ENCODE measurements at regions not wholly inside any gene's neighbourhood (a gene's known extent, or its start where the extent isn't known, plus 50 kb on each side); places are given as distances from the start of the nearest gene placed in this dataset.
A peak's percentile ranks its signal among the peaks of the same experiment; 100 is the strongest.

DNA sequence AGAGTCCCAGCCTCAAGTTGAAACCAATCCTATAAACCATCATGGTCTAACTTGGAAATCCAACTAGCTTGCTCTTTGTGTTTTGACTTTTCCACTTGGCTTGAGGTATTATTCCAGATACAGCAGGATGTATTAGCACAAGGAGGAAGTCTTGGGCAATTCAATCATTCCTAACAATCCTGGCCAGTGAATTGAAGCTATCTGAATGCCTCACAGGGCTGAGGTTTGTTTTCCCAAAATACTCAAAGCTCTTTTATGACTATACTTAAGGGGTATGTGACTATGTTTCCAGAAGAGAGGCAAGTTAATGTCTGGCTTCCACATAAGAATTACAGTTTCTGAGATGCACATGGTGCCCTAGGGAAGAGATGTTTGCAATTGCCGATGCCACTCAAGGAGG is 66.8 kb upstream of the SH3RF1 start:
- H4K91ac ChIP-seq (ENCODE audit: insufficient read depth, low read depth, low read length): peak overlapping the region; percentile 88
- no CpG with 5 or more reads among the region's 1 CpG for WGBS, 2 experiments (ENCODE audit: extremely low coverage in 2 of 2, insufficient read length in 1 of 2)
- H3K9me3 ChIP-seq (ENCODE audit: control insufficient read depth, insufficient read depth, low read length): no peaks in the 10 kb centered on the region
- peak overlapping the region; percentile 26 for H2AFZ ChIP-seq (replicated peaks; ENCODE audit: low read length, poor library complexity)
- H3K56ac ChIP-seq (ENCODE audit: extremely low read depth, insufficient read depth, low read length): peak overlapping the region; percentile 83
- ChIA-PET POLR2A (ENCODE audit: unreplicated experiment) (interaction anchor here (0.5 kb wide), 1 partner anchor 121 kb away, joined by 3 read pairs; no protein-coding TSS in a partner anchor), CTCF (interaction anchor here (0.9 to 1.0 kb wide), 2 partner anchors 16 to 20 kb away, joined by 4 read pairs; no protein-coding TSS in a partner anchor)
- H3K9ac ChIP-seq (ENCODE audit: low read depth, low read length): no peak overlapping the region
- peak overlapping the region; percentile 98 for H2BK120ac ChIP-seq (ENCODE audit: low read depth, low read length)
- H3K4me3 ChIP-seq (ENCODE audit: insufficient read depth, low read depth, low read length): no peak overlapping the region
- H2BK15ac ChIP-seq (ENCODE audit: low read depth, low read length): peak overlapping the region; percentile 91; the same call in 2 of the 3 replicates
- peak overlapping the region; percentile 97 for H3K18ac ChIP-seq (ENCODE audit: low read depth, low read length)
- peak overlapping the region; percentile 99 for H2BK20ac ChIP-seq (ENCODE audit: low read depth, low read length)
- dilution Hi-C loops (cut with HindIII; ENCODE audit: low sequenced_read_pairs, unreplicated experiment) (no loop called here), intact Hi-C loops (cut with micrococcal nuclease) (no loop called here), in situ Hi-C loops (cut with MboI; ENCODE audit: low sequenced_read_pairs) (no loop called here)
- H4K5ac ChIP-seq (ENCODE audit: low read depth, low read length): peak overlapping the region; percentile 77; the same call in 1 of the 2 replicates
- TF ChIP-seq CTCF (conservative IDR thresholded peaks at IDR 0.05; ENCODE audit: low read depth, low read length): no peak
- no peak for TF ChIP-seq RFX5 (IDR thresholded peaks at IDR 0.05; ENCODE audit: low read depth, low read length)
- TF ChIP-seq RCOR1 (IDR thresholded peaks at IDR 0.05; ENCODE audit: insufficient replicate concordance, low read length): peak; percentile 67
- TF ChIP-seq FOS (IDR thresholded peaks at IDR 0.05; ENCODE audit: low read depth, low read length): peak; percentile 44; the same call in 1 of the 2 replicates
- no peak for TF ChIP-seq MAFK (IDR thresholded peaks at IDR 0.05; ENCODE audit: low read depth, low read length)
- TF ChIP-seq, protein P1, sequence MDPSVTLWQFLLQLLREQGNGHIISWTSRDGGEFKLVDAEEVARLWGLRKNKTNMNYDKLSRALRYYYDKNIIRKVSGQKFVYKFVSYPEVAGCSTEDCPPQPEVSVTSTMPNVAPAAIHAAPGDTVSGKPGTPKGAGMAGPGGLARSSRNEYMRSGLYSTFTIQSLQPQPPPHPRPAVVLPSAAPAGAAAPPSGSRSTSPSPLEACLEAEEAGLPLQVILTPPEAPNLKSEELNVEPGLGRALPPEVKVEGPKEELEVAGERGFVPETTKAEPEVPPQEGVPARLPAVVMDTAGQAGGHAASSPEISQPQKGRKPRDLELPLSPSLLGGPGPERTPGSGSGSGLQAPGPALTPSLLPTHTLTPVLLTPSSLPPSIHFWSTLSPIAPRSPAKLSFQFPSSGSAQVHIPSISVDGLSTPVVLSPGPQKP (IDR thresholded peaks at IDR 0.05; ENCODE audit: borderline replicate concordance, low read depth, low read length): no peak
- no peak for TF ChIP-seq MXI1 (IDR thresholded peaks at IDR 0.05; ENCODE audit: borderline replicate concordance, low read depth, low read length)
- TF ChIP-seq MAZ (IDR thresholded peaks at IDR 0.05; ENCODE audit: borderline replicate concordance, low read depth, low read length): no peak
- peak; percentile 99 for TF ChIP-seq CEBPB (IDR thresholded peaks at IDR 0.05; ENCODE audit: low read depth, low read length)
- TF ChIP-seq BHLHE40 (IDR thresholded peaks at IDR 0.05; ENCODE audit: low read depth, low read length): no peak
- TF ChIP-seq, protein P2, sequence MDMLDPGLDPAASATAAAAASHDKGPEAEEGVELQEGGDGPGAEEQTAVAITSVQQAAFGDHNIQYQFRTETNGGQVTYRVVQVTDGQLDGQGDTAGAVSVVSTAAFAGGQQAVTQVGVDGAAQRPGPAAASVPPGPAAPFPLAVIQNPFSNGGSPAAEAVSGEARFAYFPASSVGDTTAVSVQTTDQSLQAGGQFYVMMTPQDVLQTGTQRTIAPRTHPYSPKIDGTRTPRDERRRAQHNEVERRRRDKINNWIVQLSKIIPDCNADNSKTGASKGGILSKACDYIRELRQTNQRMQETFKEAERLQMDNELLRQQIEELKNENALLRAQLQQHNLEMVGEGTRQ (IDR thresholded peaks at IDR 0.05; ENCODE audit: low read depth, low read length): no peak
- no peak for TF ChIP-seq CHD1 (IDR thresholded peaks at IDR 0.05; ENCODE audit: low read depth, low read length)
- no peak for TF ChIP-seq NFE2L2 (IDR thresholded peaks at IDR 0.05; ENCODE audit: low read depth, low read length)
- no peak for TF ChIP-seq POLR2A (IDR thresholded peaks at IDR 0.05; ENCODE audit: low read depth, low read length)
- TF ChIP-seq RAD21 (IDR thresholded peaks at IDR 0.05; ENCODE audit: low read length): peak; percentile 13; the same call in 1 of the 2 replicates
- TF ChIP-seq SMC3 (IDR thresholded peaks at IDR 0.05; ENCODE audit: low read depth, low read length): no peak; the same call in 1 of the 2 replicates
- peak overlapping the region; percentile 37; the same call in 1 of the 2 replicates for H3K4me2 ChIP-seq (ENCODE audit: low read depth, low read length)
- H3K4ac ChIP-seq (ENCODE audit: low read depth, low read length): peak overlapping the region; percentile 97
- DNase-seq (peak; percentile 98), ATAC-seq (ENCODE audit: low read depth) (peak; percentile 88)
- no peaks in the 10 kb centered on the region; the same call in 1 of the 2 replicates for H4K20me1 ChIP-seq (ENCODE audit: insufficient read depth, low read length)
- peak overlapping the region; percentile 86 for H3K23ac ChIP-seq (ENCODE audit: low read depth, low read length)
- H4K8ac ChIP-seq (ENCODE audit: low read depth in 2 of 2, low read length in 2 of 2): peak overlapping the region; percentile 52 to 89; a peak in 3 of 4 replicates
- BruUV-seq (replicated peaks): no TSS peak
- H3K79me1 ChIP-seq (ENCODE audit: low read depth in 1 of 2, low read length in 2 of 2): no peaks in the 10 kb centered on the region; a peak in 1 of 4 replicates
- H3K36me3 ChIP-seq (ENCODE audit: control insufficient read depth, insufficient read depth, low read length): no peaks in the 10 kb centered on the region
- peak overlapping the region; percentile 66 for H2AK9ac ChIP-seq (replicated peaks; ENCODE audit: low read depth, low read length, poor library complexity)
- peak overlapping the region; percentile 91 for H3K27ac ChIP-seq (ENCODE audit: insufficient read depth, low read length)
- peak overlapping the region; percentile 98 for H3K14ac ChIP-seq (replicated peaks; ENCODE audit: low read depth, low read length)
- no peaks in the 10 kb centered on the region for H3K27me3 ChIP-seq (ENCODE audit: control insufficient read depth, insufficient read depth, low read length)
- peaks cover 22% of the 10 kb centered on the region for H3K9me1 ChIP-seq (ENCODE audit: insufficient read depth, low read length)
- H2BK5ac ChIP-seq (ENCODE audit: low read depth, low read length, poor library complexity, severe bottlenecking): peak overlapping the region; percentile 98
- H2AK5ac ChIP-seq (ENCODE audit: low read depth, low read length): peak overlapping the region; percentile 96
- H3K4me1 ChIP-seq (ENCODE audit: control insufficient read depth, insufficient read depth, low read length): peaks cover 17% of the 10 kb centered on the region
